HG03520 (cell line): ENCODE measurements at regions not wholly inside any gene's neighbourhood (a gene's known extent, or its start where the extent isn't known, plus 50 kb on each side); places are given as distances from the start of the nearest gene placed in this dataset.
A peak's percentile ranks its signal among the peaks of the same experiment; 100 is the strongest.

ENCODE experiments used
- ATAC-seq: cut with Tn5 transposase; IDR thresholded peaks from one replicate; pipeline ENCODE4 v1.9.1; 2021; ENCODE audit warnings: mild to moderate bottlenecking, moderate library complexity; ENCODE audit not compliant: unreplicated experiment

DNA sequence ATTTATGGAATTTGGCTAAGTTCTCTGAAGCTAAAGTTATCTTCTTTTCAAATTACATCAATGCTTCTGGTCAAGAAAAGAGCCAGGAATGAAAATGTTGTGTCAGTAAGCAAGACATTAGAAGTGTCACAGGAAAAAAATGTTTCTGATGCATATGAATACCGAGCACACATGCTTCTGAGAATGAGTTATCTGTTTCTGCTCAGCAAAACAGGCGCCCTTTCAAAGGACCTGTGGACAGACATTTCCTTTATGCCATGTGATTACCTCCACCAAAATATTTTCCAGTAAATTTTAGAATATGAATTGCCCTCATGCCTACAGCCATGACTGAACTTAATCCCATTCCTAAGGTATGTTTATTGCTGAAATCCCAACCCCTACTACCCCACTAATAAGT, 55.4 kb upstream of the RNF180 start:
- ATAC-seq: no peak

DNA sequence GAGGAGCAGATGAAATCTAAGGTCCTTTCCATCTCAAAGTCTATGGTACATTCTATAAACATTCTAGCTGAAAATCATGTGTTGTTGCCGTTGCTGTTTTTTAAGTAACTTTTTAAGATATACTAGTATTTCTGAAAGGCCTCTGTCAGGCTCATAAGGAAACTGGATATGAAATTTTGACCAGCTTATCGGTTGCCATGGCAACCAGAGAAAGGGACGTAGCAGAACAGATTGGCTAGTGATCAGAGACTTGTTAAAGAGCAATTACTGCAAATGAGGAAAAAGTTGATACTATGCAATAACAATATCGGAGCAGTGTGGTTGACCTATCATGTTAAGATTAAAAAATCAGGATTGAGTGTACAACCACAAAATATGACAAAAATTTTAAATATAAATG, 57.0 kb upstream of the RNF180 start:
- ATAC-seq: no peak

DNA sequence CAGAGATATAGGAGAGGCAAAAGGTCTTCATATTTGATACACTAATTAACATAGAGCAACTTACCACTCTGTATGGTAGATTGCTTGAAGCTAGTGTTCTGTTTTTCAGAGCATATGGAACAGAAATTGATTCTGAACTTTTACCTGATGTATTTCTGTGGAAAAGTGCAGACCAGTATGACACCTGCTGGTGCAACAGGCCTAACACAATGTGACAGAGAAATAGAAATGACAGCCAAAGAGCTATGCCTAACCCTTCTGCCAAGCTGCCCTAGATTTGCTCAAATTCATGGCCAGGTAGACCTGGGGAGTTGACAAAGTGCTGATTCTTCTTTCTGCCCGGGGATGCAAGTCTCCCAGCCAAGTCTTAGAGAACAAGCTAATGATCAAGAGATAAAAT, 65.4 kb upstream of the RNF180 start:
- no peak for ATAC-seq

- ATAC-seq: no peak
Observed at GRCh38 chr5:64096771-64097170, 68.9 kb upstream of the RNF180 start.

- no peak for ATAC-seq
Observed at GRCh38 chr5:64077589-64077988, 88.1 kb upstream of the RNF180 start.

- ATAC-seq: peak; percentile 78
Observed at GRCh38 chr5:64074533-64074932, 91.1 kb upstream of the RNF180 start.

GRCh38 chr5:64069486-64069885, 96.2 kb upstream of the RNF180 start:
- ATAC-seq: no peak

DNA sequence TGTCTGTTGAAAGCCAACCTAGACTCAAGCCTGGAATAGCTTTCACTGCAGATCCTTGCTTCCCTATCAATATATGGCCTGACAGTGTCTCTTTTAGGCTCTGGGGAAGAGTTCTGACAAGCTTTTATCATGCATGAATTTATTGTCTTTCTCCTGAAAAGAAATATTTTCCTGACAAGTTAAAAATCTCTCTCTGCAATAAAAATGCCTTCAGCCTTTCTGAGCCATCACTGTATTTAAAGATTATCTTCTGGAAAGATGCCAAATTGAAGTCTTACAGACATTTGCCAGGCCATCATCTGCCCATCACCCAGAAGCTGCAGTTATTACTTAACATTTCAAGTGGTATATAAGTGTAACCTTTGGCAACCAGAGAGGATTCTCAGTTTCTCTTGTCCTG, 88.1 kb upstream of the HTR1A start:
- no peak for ATAC-seq

DNA sequence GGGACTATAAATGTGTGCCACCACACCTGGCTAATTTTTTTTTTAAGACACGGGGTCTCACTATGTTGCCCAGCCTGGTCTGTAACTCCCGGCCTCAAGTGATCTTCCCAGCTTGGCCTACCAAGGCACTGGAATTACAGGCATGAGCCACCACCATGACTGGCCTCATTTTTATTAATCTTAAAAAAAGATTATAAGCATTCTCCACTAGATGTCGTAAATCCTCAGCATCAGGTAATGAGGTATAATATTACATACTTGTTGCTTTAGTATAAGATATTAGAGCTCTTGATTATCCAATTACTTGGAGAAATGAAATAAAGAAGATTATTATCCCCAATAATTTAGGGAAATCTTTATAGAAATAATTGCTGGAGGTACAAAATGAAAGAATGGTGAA, 78.2 kb upstream of the HTR1A start:
- no peak for ATAC-seq

GRCh38 chr5:64026493-64026892, 64.2 kb upstream of the HTR1A start:
- no peak for ATAC-seq

DNA sequence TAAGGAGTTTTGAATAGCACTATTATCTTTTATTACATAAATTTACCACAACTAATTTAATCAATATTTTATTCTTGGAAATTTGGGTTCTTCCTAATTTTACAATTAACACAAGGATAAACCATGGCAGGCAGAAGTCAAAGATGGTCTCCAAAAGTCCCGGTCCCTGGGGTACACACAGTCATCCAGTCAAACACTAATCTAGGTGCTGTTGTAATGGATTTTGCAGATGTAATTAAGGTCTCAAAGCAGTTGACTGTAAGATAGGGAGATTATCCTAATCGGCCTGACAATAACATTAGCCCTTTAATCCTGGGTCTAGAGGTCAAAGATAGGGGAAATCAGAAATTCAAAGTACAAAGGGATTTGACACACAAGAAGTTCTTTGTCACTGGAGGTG, 57.5 kb upstream of the HTR1A start:
- no peak for ATAC-seq

GRCh38 chr5:64018966-64019365, 56.7 kb upstream of the HTR1A start:
- ATAC-seq: no peak

DNA sequence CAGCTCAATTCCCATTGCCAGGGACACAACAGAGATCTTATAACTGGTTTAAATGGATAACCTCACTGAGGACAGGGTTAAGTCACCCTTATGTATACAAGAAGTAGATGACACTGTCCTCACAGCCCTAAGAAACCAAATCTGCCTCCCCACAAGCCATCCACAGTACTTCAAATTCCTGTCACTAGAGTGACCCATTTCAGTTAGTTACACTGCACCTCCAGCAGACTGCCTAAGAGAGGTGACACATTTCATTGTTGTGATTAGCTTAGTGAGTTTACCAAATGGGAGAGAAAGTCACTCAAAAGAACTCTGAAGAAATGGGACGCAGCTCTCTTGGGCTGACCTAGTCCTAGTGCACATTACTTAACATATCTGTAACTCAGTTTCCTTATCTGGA, 53.6 kb upstream of the HTR1A start:
- ATAC-seq: no peak
